ENCODE measurements at regions not wholly inside any gene's neighbourhood (a gene's known extent, or its start where the extent isn't known, plus 50 kb on each side); places are given as distances from the start of the nearest gene placed in this dataset.
"Not testable (repeated sequence)": the region's sequence is repeated elsewhere in the genome, so short reads cannot be mapped to it uniquely, and the experiment has no call there.

- Histone ChIP-seq H3K4me3 (no peak overlapping the region), H3K9me3 (no peaks in the 10 kb centered on the region), H3K27ac (no peak overlapping the region), H3K27me3 (no peaks in the 10 kb centered on the region), H3K36me3 (no peaks in the 10 kb centered on the region), H3K4me1 (no peaks in the 10 kb centered on the region)
- no peak for TF ChIP-seq POLR2A (IDR thresholded peaks at IDR 0.05)
- no peak for TF ChIP-seq CTCF (IDR thresholded peaks at IDR 0.05)
- no peak for DNase-seq
Observed at GRCh38 chr10:64044098-64044497, 522.9 kb downstream of the REEP3 start.

GRCh38 chr10:64044957-64045632 is 523.9 kb downstream of the REEP3 start:
- H3K36me3 ChIP-seq, DNase-seq, H3K9me3 ChIP-seq: not testable (repeated sequence)

GRCh38 chr10:64054392-64054791 is 533.2 kb downstream of the REEP3 start:
- H3K4me1 ChIP-seq, result no peaks in the 10 kb centered on the region
- H3K27me3 ChIP-seq, result no peaks in the 10 kb centered on the region
- TF ChIP-seq POLR2A (IDR thresholded peaks at IDR 0.05), result no peak
- no peak for TF ChIP-seq CTCF (IDR thresholded peaks at IDR 0.05)
- no peaks in the 10 kb centered on the region for H3K9me3 ChIP-seq
- no peaks in the 10 kb centered on the region for H3K36me3 ChIP-seq
- no peak overlapping the region for H3K27ac ChIP-seq
- DNase-seq, result no peak
- no peak overlapping the region for H3K4me3 ChIP-seq

More at GRCh38 chr10:64044957-64045632, 523.9 kb downstream of the REEP3 start:
- H3K4me1 ChIP-seq, H3K27me3 ChIP-seq, H3K4me3 ChIP-seq, H3K27ac ChIP-seq: not testable (repeated sequence)

GRCh38 chr10:64059884-64060283 is 538.7 kb downstream of the REEP3 start:
- no peaks in the 10 kb centered on the region for H3K27me3 ChIP-seq
- no peak for DNase-seq
- no peak overlapping the region for H3K4me3 ChIP-seq
- no peaks in the 10 kb centered on the region for H3K36me3 ChIP-seq
- H3K9me3 ChIP-seq, result no peaks in the 10 kb centered on the region
- no peak overlapping the region for H3K27ac ChIP-seq
- no peak for TF ChIP-seq CTCF (IDR thresholded peaks at IDR 0.05)
- no peak for TF ChIP-seq POLR2A (IDR thresholded peaks at IDR 0.05)
- H3K4me1 ChIP-seq, result no peaks in the 10 kb centered on the region

GRCh38 chr10:64060389-64060788 is 539.2 kb downstream of the REEP3 start:
- Histone ChIP-seq H3K4me1 (no peaks in the 10 kb centered on the region), H3K36me3 (no peaks in the 10 kb centered on the region), H3K27ac (no peak overlapping the region), H3K9me3 (no peaks in the 10 kb centered on the region), H3K27me3 (no peaks in the 10 kb centered on the region), H3K4me3 (no peak overlapping the region)
- no peak for DNase-seq
- no peak for TF ChIP-seq CTCF (IDR thresholded peaks at IDR 0.05)
- TF ChIP-seq POLR2A (IDR thresholded peaks at IDR 0.05), result no peak

GRCh38 chr10:64062793-64063192 is 541.6 kb downstream of the REEP3 start:
- no peak for TF ChIP-seq CTCF (IDR thresholded peaks at IDR 0.05)
- TF ChIP-seq POLR2A (IDR thresholded peaks at IDR 0.05), result no peak
- no peak overlapping the region for H3K4me3 ChIP-seq
- H3K9me3 ChIP-seq, result no peaks in the 10 kb centered on the region
- no peaks in the 10 kb centered on the region for H3K27me3 ChIP-seq
- no peak overlapping the region for H3K27ac ChIP-seq
- H3K4me1 ChIP-seq, result no peaks in the 10 kb centered on the region
- no peaks in the 10 kb centered on the region for H3K36me3 ChIP-seq
- no peak for DNase-seq

Measured in Peyer's patch (tissue), 4 donors.